ENCODE measurements at regions not wholly inside any gene's neighbourhood (a gene's known extent, or its start where the extent isn't known, plus 50 kb on each side); places are given as distances from the start of the nearest gene placed in this dataset.

DNA sequence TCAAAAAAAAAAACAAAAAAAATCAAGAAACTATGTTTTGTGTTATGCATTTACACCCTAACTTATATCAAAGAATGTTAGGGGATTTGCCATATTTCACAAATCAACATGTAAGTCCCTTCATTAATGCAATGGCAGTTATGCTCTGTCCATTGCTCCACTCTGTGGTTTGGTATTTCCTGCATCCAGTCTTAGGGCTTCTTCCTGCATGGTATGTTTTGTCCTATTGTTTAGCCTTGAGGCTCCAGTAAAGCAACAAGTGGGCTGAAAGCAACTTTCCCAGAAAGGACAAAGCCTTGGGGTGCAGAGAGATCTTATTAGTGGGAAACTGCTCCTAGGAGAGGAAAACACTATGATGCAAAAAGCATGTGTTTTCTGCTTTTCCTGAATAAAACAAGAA lies 474.1 kb downstream of the IRS1 start:
- ATAC-seq, result no peak
- no TSS peak for BruUV-seq (replicated peaks)
- intact Hi-C loops (cut with micrococcal nuclease; ENCODE audit: unreplicated experiment) (no loop called here), in situ Hi-C loops (cut with HindIII; ENCODE audit: low pct_unique_long_range_greater_than_20kb, low sequenced_read_pairs) (no loop called here)
- H3K27me3 ChIP-seq (ENCODE audit: control insufficient read depth, insufficient read depth, low read length), result no peaks in the 10 kb centered on the region
- no peak overlapping the region for H3K27ac ChIP-seq (ENCODE audit: low read length)
- CTCF ChIA-PET, result no interaction called here
- no peaks in the 10 kb centered on the region for H3K9me3 ChIP-seq (ENCODE audit: control insufficient read depth, insufficient read depth, low read depth, low read length)
- TF ChIP-seq, protein P1, sequence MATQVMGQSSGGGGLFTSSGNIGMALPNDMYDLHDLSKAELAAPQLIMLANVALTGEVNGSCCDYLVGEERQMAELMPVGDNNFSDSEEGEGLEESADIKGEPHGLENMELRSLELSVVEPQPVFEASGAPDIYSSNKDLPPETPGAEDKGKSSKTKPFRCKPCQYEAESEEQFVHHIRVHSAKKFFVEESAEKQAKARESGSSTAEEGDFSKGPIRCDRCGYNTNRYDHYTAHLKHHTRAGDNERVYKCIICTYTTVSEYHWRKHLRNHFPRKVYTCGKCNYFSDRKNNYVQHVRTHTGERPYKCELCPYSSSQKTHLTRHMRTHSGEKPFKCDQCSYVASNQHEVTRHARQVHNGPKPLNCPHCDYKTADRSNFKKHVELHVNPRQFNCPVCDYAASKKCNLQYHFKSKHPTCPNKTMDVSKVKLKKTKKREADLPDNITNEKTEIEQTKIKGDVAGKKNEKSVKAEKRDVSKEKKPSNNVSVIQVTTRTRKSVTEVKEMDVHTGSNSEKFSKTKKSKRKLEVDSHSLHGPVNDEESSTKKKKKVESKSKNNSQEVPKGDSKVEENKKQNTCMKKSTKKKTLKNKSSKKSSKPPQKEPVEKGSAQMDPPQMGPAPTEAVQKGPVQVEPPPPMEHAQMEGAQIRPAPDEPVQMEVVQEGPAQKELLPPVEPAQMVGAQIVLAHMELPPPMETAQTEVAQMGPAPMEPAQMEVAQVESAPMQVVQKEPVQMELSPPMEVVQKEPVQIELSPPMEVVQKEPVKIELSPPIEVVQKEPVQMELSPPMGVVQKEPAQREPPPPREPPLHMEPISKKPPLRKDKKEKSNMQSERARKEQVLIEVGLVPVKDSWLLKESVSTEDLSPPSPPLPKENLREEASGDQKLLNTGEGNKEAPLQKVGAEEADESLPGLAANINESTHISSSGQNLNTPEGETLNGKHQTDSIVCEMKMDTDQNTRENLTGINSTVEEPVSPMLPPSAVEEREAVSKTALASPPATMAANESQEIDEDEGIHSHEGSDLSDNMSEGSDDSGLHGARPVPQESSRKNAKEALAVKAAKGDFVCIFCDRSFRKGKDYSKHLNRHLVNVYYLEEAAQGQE (IDR thresholded peaks at IDR 0.05; ENCODE audit: insufficient read depth in 1 of 2, low read depth in 2 of 2, low read length in 1 of 2), result no peak
- TF ChIP-seq POLR2AphosphoS5 (IDR thresholded peaks at IDR 0.05; ENCODE audit: low read depth, low read length) (no peak), TCF7L2 (IDR thresholded peaks at IDR 0.05; ENCODE audit: low read depth, low read length) (no peak), SIN3A (IDR thresholded peaks at IDR 0.05; ENCODE audit: borderline replicate concordance, insufficient read depth, low read depth, low read length) (no peak)
- TF ChIP-seq, protein P2, sequence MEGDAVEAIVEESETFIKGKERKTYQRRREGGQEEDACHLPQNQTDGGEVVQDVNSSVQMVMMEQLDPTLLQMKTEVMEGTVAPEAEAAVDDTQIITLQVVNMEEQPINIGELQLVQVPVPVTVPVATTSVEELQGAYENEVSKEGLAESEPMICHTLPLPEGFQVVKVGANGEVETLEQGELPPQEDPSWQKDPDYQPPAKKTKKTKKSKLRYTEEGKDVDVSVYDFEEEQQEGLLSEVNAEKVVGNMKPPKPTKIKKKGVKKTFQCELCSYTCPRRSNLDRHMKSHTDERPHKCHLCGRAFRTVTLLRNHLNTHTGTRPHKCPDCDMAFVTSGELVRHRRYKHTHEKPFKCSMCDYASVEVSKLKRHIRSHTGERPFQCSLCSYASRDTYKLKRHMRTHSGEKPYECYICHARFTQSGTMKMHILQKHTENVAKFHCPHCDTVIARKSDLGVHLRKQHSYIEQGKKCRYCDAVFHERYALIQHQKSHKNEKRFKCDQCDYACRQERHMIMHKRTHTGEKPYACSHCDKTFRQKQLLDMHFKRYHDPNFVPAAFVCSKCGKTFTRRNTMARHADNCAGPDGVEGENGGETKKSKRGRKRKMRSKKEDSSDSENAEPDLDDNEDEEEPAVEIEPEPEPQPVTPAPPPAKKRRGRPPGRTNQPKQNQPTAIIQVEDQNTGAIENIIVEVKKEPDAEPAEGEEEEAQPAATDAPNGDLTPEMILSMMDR (IDR thresholded peaks at IDR 0.05), result no peak
- no peaks in the 10 kb centered on the region for H3K4me1 ChIP-seq (ENCODE audit: control insufficient read depth, insufficient read depth, low read length)
- no peak overlapping the region for H3K4me3 ChIP-seq (ENCODE audit: low read depth in 2 of 2, low read length in 2 of 2)
- H3K36me3 ChIP-seq (ENCODE audit: control insufficient read depth, insufficient read depth, low read length), result no peaks in the 10 kb centered on the region
- POLR2A ChIA-PET, result no interaction called here
- DNase-seq (ENCODE audit: low read depth, low spot score), result no peak

DNA sequence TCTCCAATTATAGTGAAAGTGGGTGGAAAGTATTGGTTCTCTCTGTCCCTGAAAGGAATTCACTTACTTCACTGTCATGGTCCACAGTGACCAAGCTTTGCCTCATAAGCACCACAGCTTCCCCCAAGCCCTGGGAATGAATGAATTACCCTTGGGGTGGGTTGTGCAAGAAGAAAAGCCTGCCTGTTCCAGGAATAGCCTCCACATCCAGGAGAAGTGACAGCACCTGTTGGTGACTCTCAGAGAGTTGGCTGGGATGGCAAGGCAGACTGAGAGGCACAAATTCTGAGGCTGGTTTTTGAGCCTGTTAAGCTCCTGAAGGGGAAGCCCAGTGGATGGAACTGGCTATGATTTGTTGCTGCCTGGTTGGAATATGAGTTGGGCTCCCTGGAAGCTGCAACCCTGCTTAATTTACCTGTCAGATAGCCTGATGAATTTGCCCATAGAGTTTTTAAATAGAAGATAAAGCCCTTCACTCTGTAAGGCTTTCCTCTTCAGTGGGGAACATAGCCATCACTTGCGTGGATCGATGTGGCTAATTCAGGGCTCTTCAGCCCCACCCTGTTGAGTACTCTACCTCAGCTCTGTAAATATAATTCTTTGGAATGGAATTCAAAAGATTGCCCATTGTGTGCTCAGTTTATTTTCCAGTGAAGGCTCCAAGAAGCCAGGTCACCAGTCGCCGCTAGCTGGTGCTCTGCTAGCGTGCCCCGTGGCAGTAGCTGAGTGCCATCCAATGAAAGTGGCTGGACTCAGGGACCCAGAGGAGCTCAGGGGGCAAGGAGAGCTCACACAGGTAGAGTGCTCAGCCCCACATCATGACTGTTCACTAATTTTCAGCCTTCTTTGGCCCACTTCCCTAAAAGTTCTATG lies 479.3 kb downstream of the IRS1 start:
- intact Hi-C loops (cut with micrococcal nuclease; ENCODE audit: unreplicated experiment), result no loop called here
- Histone ChIP-seq H3K9me3 (ENCODE audit: control insufficient read depth, insufficient read depth, low read depth, low read length) (no peaks in the 10 kb centered on the region), H3K36me3 (ENCODE audit: control insufficient read depth, insufficient read depth, low read length) (no peaks in the 10 kb centered on the region), H3K27me3 (ENCODE audit: control insufficient read depth, insufficient read depth, low read length) (no peaks in the 10 kb centered on the region), H3K4me1 (ENCODE audit: control insufficient read depth, insufficient read depth, low read length) (no peaks in the 10 kb centered on the region), H3K4me3 (ENCODE audit: low read depth in 2 of 2, low read length in 2 of 2) (no peak overlapping the region), H3K27ac (ENCODE audit: low read length) (no peak overlapping the region)
- TF ChIP-seq TCF7L2 (IDR thresholded peaks at IDR 0.05; ENCODE audit: low read depth, low read length) (no peak), SIN3A (IDR thresholded peaks at IDR 0.05; ENCODE audit: borderline replicate concordance, insufficient read depth, low read depth, low read length) (no peak), POLR2AphosphoS5 (IDR thresholded peaks at IDR 0.05; ENCODE audit: low read depth, low read length) (no peak)
- TF ChIP-seq, protein P1 (IDR thresholded peaks at IDR 0.05; ENCODE audit: insufficient read depth in 1 of 2, low read depth in 2 of 2, low read length in 1 of 2), result no peak
- TF ChIP-seq, protein P2 (IDR thresholded peaks at IDR 0.05), result no peak
- DNase-seq (ENCODE audit: low read depth, low spot score) (no peak), ATAC-seq (no peak)
- POLR2A ChIA-PET, result no interaction called here
- CTCF ChIA-PET, result no interaction called here
- no TSS peak for BruUV-seq (replicated peaks)
- in situ Hi-C loops (cut with HindIII; ENCODE audit: low pct_unique_long_range_greater_than_20kb, low sequenced_read_pairs), result no loop called here

All from Panc1 (cell line).